A673 (cell line): ENCODE measurements at regions not wholly inside any gene's neighbourhood (a gene's known extent, or its start where the extent isn't known, plus 50 kb on each side); places are given as distances from the start of the nearest gene placed in this dataset.

Source experiments
- EZH2 ChIP-seq: fragments of 200-600 bp; sonication (generic); IDR thresholded peaks from 2 replicates; pipeline ENCODE4 v1.6.1; 2017; ENCODE audit warnings: borderline replicate concordance, low read depth, mild to moderate bottlenecking, mixed read lengths, antibody characterized with exemption, low read length; ENCODE audit not compliant: poor library complexity, severe bottlenecking
- TF ChIP-seq, protein P1 (sequence below): fragments of 300-800, 200-600 bp; sonication (generic); conservative IDR thresholded peaks from 2 replicates; pipeline ENCODE4 v1.5.1; 2017; ENCODE audit warnings: low read depth, mild to moderate bottlenecking, antibody characterized with exemption, low read length, moderate library complexity, mixed read lengths

GRCh38 chr5:91937121-91937520 lies 554.0 kb upstream of the ARRDC3 start:
- no peak for TF ChIP-seq EZH2
- TF ChIP-seq, protein P1, sequence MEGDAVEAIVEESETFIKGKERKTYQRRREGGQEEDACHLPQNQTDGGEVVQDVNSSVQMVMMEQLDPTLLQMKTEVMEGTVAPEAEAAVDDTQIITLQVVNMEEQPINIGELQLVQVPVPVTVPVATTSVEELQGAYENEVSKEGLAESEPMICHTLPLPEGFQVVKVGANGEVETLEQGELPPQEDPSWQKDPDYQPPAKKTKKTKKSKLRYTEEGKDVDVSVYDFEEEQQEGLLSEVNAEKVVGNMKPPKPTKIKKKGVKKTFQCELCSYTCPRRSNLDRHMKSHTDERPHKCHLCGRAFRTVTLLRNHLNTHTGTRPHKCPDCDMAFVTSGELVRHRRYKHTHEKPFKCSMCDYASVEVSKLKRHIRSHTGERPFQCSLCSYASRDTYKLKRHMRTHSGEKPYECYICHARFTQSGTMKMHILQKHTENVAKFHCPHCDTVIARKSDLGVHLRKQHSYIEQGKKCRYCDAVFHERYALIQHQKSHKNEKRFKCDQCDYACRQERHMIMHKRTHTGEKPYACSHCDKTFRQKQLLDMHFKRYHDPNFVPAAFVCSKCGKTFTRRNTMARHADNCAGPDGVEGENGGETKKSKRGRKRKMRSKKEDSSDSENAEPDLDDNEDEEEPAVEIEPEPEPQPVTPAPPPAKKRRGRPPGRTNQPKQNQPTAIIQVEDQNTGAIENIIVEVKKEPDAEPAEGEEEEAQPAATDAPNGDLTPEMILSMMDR, result no peak
